ENCODE measurements at regions not wholly inside any gene's neighbourhood (a gene's known extent, or its start where the extent isn't known, plus 50 kb on each side); places are given as distances from the start of the nearest gene placed in this dataset.
"Not testable (repeated sequence)": the region's sequence is repeated elsewhere in the genome, so short reads cannot be mapped to it uniquely, and the experiment has no call there.

GRCh38 chr2:111473522-111473921, 352.8 kb downstream of the BCL2L11 start:
- not testable (repeated sequence) for TF ChIP-seq RAD21 (IDR thresholded peaks at IDR 0.05 in 1 of 2, conservative IDR thresholded peaks at IDR 0.05 in 1 of 2; ENCODE audit: low read depth in 2 of 2, low read length in 2 of 2); SP2 (IDR thresholded peaks at IDR 0.05; ENCODE audit: low read length); CTCF (IDR thresholded peaks at IDR 0.05; ENCODE audit: control extremely low read depth in 1 of 3, insufficient read depth in 1 of 3, low read depth in 1 of 3, low read length in 3 of 3); BCL11A (IDR thresholded peaks at IDR 0.05; ENCODE audit: low read depth in 2 of 2, low read length in 2 of 2)

Measured in H1 (cell line).